GM18858 (cell line): ENCODE measurements at regions not wholly inside any gene's neighbourhood (a gene's known extent, or its start where the extent isn't known, plus 50 kb on each side); places are given as distances from the start of the nearest gene placed in this dataset.
"Not testable (repeated sequence)": the region's sequence is repeated elsewhere in the genome, so short reads cannot be mapped to it uniquely, and the experiment has no call there.

Experiments
- ATAC-seq: cut with Tn5 transposase; IDR thresholded peaks from one replicate; pipeline ENCODE4 v1.9.1; 2021; ENCODE audit not compliant: unreplicated experiment

DNA sequence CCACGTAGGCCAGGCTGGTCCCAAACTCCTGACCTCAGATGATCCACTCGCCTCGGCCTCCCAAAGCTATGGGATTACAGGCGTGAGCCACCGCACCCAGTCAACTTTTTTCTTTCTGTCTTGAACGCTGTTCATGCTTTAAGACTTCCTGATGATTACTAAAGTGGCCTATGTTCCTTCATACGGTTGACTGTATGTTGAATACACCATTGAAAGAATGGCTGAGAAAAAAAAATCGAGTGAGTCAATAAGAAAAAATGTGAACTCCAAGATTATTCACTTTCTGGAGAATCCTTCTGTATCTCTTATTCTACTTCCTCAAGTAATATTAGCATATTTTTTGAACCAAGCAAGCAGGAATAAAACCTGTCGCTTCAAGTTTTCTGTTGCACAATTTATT, 955.0 kb downstream of the GATA3 start:
- no peak for ATAC-seq

DNA sequence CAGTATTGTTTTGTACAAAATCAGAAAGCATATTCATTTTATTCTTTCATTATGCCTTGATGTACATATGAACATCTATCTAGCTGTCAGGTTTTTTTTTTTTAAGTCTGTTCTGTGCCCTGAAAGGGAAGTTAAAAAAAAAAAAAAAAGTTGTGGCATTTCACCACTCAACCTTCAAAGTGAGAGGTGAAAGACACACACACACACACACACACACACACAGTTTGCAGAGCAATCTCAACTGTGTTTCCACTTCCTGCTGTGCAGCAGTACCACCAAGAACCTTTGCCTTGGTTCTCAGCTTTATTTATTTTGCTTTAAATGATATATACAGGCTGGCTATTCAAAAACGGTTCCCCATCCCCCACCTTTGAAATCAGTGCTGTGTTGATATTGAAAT, 955.6 kb downstream of the GATA3 start:
- no peak for ATAC-seq

DNA sequence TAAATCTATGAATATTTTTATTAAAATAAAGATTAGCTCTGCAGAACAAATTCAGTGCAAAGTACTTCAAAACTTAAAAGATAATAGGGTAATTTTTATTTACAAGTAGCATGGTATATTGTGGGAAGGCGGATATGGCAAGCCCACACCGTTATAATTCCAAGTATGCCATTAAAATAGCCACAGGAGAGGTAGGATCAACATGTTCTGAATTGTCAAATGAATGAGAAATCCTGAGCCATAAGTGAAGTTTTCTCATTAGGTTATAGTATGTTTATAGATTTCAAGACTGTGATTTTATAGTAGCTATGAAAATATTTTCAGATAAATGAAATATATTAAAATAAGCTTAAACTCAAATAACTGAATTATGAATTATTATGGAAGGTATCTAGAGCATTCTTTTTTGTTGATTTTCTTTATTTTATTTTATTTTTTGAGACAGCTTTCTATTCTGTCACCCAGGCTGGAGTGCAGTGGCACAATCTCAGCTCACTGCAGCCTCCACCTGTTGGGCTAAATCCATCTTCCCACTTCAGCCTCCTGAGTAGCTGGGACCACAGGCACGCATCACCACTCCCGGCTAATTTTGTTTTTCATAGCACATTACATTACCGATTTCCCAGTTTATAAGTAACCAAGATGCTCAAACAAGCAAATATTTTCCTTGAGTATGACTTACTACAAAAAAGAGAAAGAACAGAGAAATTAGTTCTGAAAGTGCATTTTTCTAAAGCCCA, 956.6 kb downstream of the GATA3 start:
- ATAC-seq: no peak

DNA sequence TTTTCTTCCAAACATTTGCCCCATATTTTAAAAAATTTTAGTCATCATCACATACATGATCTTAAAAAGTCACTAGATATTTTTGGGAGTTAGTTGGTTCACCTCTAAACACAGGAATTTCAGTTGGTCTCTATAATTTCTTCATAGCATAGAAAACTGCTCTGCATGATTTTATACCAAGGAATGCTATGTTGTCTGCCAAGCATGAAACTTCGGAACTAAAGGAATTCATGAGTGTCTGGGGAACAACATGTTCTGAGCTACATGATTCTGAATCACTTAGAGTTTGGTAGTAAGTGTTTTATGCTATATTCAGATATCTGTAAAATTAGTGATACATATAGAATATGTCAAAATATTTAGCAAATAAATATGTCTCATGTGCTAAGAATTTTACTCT, 957.8 kb downstream of the GATA3 start:
- no peak for ATAC-seq

DNA sequence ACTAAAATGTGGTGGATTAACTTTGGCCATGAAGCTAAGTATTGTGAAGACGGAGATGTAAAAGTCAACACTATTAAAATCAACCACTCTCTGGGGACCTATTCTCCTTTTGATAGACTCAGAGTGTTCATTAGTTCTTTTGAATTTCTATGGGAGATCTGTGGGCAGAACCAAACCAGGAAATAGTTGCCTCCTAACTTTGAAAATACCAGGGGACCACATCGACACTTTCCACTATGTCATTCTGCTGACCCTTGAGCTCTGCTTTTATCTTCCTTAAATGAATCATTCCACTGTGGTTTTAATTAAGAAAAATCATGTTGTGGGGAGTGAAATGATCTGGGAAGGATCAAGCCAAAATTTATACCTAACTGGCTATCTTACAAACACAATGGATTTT, 960.5 kb downstream of the GATA3 start:
- no peak for ATAC-seq

DNA sequence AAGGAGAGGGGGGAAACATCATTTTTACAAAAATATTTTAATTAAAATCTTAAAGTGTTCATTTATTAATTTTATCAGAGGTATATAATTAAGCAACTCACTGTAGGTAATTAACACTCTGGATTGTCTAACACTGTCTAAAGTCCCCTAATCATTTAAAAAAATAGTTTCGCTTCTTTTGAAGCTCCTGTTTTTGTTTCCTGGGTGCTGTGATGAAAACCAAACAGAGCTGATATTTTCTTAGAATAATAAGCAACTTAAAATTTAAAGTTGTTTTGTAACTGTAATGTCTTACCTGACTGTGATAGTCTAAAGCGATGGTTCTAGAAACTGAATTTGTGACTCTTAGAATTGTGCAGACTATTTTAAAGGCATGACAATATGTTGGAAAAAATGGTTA, 961.0 kb downstream of the GATA3 start:
- ATAC-seq: no peak

DNA sequence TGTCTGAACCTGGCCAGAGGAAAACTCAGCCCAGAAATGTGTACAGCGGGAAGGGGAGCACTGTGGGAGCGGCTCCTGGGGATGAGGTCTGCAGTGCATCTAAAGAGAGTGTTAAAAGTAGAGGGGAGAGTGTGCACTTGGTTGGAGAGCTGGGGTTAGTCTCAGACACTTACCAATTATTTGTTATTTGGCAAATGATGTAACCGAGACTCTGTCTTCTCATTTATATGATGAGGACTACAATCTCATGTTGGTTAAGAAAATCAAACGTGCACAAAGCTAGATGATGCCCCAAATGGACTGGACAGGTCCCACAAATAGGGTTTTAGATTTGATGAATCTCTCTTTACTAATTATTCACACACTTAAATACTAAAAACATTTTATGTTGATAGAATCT, 962.4 kb downstream of the GATA3 start:
- ATAC-seq: no peak

DNA sequence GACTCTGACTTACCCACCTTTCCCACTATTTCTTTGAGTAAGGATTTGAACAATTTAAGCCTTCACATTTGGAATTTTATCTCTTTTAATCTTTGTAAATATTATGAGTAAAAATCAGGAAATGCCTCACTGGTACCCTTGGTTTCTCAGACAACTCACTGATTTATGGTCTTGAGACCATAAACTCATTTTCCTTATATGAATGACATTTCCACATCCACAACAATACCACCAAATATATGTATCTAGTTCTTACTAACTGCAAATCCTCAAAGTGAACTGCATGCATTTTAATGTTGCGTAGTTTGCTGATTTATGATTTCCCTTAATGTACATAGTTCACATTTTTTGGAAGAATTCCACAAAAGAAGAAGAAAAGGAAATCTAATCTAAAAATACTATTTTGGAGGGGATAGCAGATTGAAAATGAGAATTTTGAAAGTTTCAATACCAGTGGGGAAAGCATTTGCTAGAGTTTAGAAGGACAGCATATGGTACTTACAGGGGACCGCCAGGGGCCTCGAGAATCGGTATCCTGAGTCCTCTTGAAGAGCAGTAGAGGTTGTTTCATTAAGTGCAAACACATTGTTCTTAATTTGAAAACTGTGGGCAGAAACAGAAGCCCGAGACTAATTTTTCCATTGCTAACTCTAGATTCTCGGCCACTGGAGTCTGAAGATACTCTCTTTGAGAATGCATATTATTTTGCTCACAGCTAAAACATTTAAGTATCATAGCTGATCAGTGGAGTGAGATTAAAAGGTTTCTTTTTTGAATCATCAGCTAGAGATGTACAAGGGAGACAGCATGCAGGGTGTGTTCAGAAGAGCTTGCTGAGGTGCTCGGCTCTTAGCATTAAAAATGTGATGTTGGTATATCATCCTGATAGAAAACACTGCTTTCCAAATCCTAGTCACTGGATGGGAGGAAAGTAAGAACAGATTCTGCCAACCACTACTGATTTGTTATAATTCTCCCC, 964.0 kb downstream of the GATA3 start:
- no peak for ATAC-seq

DNA sequence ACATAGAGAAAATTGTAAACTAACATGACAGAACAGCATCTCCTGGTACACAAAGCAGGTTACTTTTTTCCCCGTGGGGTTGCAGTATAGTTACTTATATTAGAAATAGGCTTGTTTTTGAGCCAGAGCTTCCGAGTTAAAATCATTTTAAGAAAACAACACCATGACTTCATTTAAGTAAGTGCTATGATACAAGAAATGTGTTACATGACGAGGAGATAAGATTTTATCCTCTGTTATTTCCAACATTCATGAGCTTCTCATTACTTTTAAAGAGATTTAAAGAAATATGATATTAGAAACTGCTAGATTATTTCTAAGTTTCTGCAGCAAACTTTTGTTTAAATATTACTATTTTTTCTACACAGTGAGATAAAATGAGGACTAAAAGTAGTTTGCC, 968.7 kb downstream of the GATA3 start:
- no peak for ATAC-seq

DNA sequence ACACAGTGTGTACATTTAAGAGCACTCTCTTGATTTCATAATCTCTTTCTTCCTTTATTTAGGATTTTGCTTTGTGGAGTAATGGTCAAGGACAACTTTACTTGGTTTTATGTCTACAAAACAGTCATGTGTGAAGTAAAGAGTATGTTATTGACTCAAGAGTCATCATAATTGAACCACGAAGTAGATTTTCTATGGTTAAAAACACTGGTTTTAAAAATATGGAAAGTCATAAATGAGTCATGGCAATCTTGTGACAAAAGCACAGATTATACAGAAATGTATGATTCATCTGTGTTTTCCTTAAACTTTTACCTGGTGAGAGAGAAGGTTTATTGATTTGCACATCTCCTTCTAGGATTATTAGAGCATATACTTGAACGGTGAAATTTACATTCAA, 969.7 kb downstream of the GATA3 start:
- no peak for ATAC-seq

DNA sequence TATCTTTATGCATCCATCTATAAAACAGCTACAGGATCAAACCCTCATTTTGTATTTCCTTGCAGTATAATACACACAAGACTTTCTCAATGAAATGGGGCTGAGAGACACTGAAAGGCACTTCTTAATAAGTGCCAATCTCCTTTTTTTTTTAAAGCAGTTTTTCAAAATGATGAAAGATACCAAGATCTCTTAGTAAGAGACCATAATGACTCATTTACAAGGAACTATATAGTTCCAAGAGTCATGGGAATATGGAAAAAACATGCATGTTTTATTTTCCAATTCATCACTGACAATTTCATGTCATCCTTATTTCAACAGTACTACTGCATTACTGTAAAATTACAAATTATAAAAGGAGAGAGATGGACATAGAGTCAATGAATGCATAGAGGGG, 973.7 kb downstream of the GATA3 start:
- no peak for ATAC-seq

DNA sequence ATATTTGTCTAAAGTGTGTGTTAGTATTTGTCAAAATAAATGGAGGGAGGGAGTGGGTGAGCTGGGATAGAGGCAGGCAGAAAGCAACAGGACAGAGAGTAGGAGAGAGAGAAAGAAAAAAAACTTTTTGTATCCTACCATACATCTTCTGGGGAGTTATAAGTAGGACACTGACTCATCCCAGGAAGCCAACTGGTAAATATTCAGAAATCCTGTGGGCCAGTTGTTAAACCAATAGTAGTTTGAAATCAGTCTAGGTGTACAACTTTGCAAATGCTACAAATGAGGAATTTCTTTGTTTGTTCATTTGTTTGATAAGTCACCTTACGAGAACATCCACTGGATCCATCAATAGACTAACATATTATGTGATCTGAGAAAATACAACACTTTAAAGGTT, 980.9 kb downstream of the GATA3 start:
- no peak for ATAC-seq

DNA sequence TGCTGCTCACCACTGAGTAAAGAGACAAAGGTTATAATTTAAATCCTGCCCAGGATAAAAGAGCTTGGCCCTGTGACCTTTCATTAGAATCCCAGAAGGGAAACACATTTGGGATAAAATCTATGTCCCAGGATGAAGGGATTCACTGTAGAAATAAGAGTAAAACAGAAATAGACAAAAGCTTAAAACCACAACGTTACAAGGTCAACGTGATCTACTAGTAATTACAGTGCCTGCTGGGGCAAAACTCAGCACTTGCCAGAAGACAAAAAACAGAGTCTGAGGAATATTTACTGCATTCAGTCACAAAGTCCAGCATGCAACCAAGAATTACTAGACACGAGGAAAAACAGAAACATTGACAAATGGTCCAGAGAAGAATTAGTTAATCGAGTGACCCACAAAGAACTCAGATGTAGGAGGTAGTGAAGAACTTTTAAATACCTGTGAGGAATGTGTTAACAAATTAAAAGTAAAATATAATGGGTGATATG, 982.3 kb downstream of the GATA3 start:
- no peak for ATAC-seq

DNA sequence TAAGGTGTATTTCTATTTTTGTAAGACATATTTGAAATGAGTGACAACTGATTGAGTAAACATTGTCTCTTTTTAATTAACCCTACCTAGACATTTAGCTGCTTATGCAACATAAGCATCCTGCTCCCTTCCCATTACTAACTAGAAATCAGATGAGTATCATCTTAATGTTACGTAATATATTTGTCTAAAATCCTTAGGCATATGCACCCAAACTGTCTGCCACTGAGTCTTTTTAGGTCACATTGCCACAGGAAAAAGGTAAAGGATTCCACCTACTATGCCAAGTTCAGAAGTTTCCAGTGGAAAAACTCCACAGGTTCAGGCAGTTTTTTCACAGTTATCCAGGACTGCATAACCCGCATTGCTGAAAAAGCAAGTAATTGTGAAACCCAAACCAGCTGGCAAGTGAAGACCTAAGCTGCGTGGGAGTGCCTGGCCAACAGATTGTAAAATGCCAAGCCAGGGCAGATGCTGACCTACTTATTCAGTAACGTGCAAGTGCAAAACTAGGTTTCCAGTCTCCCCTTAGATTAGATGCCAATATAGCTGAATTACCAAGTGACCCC, 983.7 kb downstream of the GATA3 start:
- ATAC-seq: no peak

DNA sequence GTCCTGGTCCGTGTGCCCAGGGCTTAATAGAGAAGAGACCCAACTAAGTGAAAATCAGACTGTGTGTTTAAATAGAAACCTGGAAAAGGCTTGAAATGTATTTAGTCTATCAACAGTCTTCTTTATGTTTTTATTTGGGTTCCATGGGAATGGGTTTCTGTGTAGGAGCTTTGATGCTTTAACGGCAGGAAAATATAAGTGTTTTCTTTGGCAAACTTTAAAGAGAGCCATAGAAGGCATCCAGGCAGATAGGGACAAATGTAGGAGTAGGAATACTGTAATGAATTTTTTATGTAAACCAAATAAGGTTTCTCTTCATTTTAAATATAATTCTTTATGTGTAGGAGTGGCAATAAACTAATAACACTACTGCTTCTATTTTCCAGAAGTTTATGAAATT, 989.0 kb downstream of the GATA3 start:
- no peak for ATAC-seq

DNA sequence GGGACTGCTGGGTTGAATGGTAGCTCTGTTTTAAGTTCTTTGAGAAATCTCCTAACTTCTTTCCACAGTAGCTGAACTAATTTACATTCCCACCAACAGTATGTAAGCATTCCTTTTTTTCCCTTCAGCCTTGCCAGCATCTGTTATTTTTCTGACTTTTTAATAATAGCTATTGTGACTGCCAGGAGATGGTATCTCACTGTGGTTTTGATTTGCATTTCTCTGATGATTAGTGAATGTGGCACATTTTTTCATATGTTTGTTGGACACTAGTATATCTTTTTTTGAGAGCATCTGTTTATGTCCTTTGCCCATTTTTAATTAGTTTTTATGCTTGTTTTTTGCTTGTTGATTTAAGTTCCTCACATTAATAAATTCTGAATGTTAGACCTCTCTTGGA, 990.8 kb downstream of the GATA3 start:
- ATAC-seq: no peak

DNA sequence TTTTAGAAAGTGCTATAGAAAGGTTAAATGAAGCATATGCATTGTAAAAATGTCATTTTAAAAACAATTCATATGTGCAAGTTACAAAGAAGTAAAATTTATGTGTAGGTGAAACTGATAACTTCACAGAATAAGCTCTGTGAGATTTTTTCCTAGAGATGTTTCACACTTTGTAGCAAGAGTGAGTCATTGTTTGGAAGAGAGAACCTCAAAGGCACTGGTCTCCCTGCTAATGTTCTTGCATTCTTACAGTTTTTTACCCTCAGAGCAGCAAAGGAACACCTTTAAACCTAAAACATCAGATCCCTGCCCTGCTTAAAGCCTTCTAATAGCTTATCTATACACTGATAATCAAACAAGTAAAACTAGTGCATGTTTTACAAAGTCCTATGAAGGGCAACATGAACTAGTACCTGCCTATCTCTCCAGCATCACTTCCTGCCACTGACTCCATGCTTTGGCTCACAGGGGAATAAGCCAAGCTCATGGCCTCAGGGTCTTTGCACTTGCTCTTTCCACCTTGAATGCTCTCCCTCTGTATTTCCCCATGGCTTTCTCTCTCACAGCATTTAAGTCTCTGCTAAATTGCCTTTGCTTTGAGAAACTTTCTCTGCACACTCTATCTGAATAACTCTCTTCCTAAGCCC, 997.0 kb downstream of the GATA3 start:
- ATAC-seq: no peak

DNA sequence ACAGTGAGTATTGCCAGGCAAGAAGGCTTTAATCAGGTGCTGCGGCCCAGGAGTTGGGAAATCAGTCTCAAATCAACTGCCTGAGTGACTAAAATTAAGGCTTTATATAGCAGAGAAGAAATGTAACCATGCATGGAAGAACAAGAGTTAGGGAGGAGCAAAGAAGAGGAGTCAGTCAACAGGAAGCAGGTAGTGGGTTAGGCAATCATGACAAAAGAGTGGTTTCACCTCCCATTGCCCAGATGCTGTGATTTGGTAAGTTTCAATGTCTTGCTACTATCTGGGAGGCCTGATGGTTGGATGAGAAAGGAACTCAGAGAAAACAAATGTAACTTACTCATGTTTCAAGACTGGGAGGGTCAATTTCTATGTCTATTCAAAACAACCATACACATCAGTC, 998.3 kb downstream of the GATA3 start:
- ATAC-seq: no peak

DNA sequence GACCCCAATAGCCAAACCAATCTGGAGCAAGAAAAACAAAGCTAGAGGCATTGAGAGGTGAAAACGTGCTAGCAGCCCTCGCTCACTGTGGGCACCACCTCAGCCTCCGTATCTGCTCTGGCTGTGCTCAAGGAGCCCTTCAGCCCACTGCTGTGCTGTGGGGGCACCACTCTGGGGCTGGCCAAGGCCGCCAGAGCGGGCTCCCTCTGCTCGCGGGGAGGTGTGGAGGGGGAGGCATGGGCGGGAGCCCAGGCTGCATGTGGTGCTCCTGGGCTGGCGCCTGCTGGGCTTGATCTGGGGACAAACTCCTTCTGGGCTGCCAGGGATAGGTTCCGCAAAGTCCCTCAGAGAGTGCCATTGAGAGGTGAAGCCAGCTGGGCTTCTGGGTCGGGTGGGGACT, 1002.0 kb downstream of the GATA3 start:
- ATAC-seq: no peak

DNA sequence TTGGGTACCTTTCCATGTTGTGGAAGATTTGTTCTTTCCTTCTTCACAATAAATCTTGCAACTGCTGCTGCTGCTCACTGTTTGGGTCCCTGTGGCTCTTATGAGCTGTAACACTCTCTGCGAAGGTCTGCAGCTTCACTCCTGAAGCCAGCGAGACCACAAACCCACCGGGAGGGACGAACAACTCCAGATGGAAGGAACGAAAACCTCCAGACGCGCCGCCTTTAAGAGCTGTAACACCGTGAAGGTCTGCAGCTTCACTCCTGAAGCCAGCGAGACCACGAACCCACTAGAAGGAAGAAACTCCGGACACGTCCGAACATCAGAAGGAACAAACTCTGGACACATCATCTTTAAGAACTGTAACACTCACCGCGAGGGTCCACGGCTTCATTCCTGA, 1002.8 kb downstream of the GATA3 start:
- not testable (repeated sequence) for ATAC-seq

DNA sequence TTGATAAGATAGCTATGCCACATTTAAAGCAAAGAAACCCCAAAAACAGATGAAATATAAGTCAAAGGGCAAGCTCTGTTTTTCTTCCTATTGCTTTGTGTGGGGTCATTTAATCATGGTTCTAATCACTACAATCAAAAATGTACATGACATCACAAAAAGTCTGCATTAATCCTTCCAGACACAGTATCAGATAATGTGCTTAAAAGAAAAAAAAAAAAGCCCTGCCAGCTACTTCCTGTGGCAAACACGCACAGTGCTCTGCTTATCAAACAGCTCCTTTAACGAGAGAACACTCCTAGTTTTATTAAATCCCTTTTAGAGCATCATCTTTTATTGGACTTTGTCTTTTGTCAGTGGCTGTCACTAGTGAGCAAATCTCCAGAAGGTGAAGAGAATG, 1005.8 kb downstream of the GATA3 start:
- no peak for ATAC-seq
